HUDEP-2 (cell line): ENCODE measurements at regions not wholly inside any gene's neighbourhood (a gene's known extent, or its start where the extent isn't known, plus 50 kb on each side); places are given as distances from the start of the nearest gene placed in this dataset.
"Not testable (repeated sequence)": the region's sequence is repeated elsewhere in the genome, so short reads cannot be mapped to it uniquely, and the experiment has no call there.

Experiments
- DNase-seq, 76 experiments: peaks; one replicate each; lab custom pipeline; 2025; ENCODE audit not compliant: unreplicated experiment in 76 of 76; lab: John Stamatoyannopoulos, UW

GRCh38 chr12:13523536-13524307, 327.2 kb downstream of the EMP1 start:
- DNase-seq: no peak

GRCh38 chr12:13518034-13518433, 321.5 kb downstream of the EMP1 start:
- not testable (repeated sequence) for DNase-seq

GRCh38 chr12:13509740-13510139, 313.2 kb downstream of the EMP1 start:
- no peak for DNase-seq

GRCh38 chr12:13505636-13506035, 309.1 kb downstream of the EMP1 start:
- DNase-seq: no peak

- DNase-seq: no peak
Measured at GRCh38 chr12:13505224-13505623, 308.7 kb downstream of the EMP1 start.

- DNase-seq: no peak
Measured at GRCh38 chr12:13504736-13505135, 308.2 kb downstream of the EMP1 start.

GRCh38 chr12:13504074-13504473, 307.5 kb downstream of the EMP1 start:
- no peak for DNase-seq

GRCh38 chr12:13503094-13503835, 306.7 kb downstream of the EMP1 start:
- no peak for DNase-seq

GRCh38 chr12:13499008-13499407, 302.5 kb downstream of the EMP1 start:
- no peak for DNase-seq

GRCh38 chr12:13496111-13496510, 299.6 kb downstream of the EMP1 start:
- DNase-seq: no peak

- DNase-seq: no peak
Measured at GRCh38 chr12:13489246-13489645, 292.7 kb downstream of the EMP1 start.

GRCh38 chr12:13487326-13487725, 290.8 kb downstream of the EMP1 start:
- DNase-seq: no peak

- no peak for DNase-seq
Measured at GRCh38 chr12:13486794-13487193, 290.3 kb downstream of the EMP1 start.

- DNase-seq: no peak
Measured at GRCh38 chr12:13478650-13479181, 282.2 kb downstream of the EMP1 start.

- no peak for DNase-seq
Measured at GRCh38 chr12:13474381-13474780, 277.9 kb downstream of the EMP1 start.

- no peak for DNase-seq
Measured at GRCh38 chr12:13472690-13473089, 276.2 kb downstream of the EMP1 start.

- DNase-seq: no peak
Measured at GRCh38 chr12:13471471-13471870, 274.9 kb downstream of the EMP1 start.

- no peak for DNase-seq
Measured at GRCh38 chr12:13465635-13466034, 269.1 kb downstream of the EMP1 start.

- no peak for DNase-seq
Measured at GRCh38 chr12:13463189-13463588, 266.7 kb downstream of the EMP1 start.

- no peak for DNase-seq
Measured at GRCh38 chr12:13462450-13462849, 265.9 kb downstream of the EMP1 start.

- DNase-seq: no peak
Measured at GRCh38 chr12:13455778-13456144, 259.2 kb downstream of the EMP1 start.
